BLaER1 (cell line): ENCODE measurements at regions not wholly inside any gene's neighbourhood (a gene's known extent, or its start where the extent isn't known, plus 50 kb on each side); places are given as distances from the start of the nearest gene placed in this dataset.
A peak's percentile ranks its signal among the peaks of the same experiment; 100 is the strongest.

Experiments
- H3K27ac ChIP-seq: shearing (Covaris generic); formaldehyde crosslinking; 2 replicates; pipeline ENCODE4 v1.8.1; 2022
- H3K27me3 ChIP-seq: shearing (Covaris generic); formaldehyde crosslinking; 2 replicates; pipeline ENCODE4 v1.8.1; 2022
- H3K36me3 ChIP-seq: shearing (Covaris generic); formaldehyde crosslinking; 2 replicates; pipeline ENCODE4 v1.8.1; 2022
- H3K4me1 ChIP-seq: shearing (Covaris generic); formaldehyde crosslinking; 2 replicates; pipeline ENCODE4 v1.8.1; 2022
- H3K4me2 ChIP-seq: shearing (Covaris generic); formaldehyde crosslinking; 2 replicates; pipeline ENCODE4 v1.8.1; 2022
- H3K4me3 ChIP-seq: shearing (Covaris generic); formaldehyde crosslinking; 2 replicates; pipeline ENCODE4 v1.8.1; 2022
- H3K9ac ChIP-seq: shearing (Covaris generic); formaldehyde crosslinking; 2 replicates; pipeline ENCODE4 v1.8.1; 2022
- H3K9me3 ChIP-seq: shearing (Covaris generic); formaldehyde crosslinking; 2 replicates; pipeline ENCODE4 v1.8.1; 2022
- H4K20me1 ChIP-seq: shearing (Covaris generic); formaldehyde crosslinking; 2 replicates; pipeline ENCODE4 v1.8.1; 2022
- Cebpa-rat ChIP-seq: shearing (Covaris generic); IDR thresholded peaks from 2 replicates; pipeline ENCODE4 v1.8.1; 2022

- Histone ChIP-seq H3K4me1 (peaks cover 45% of the 10 kb centered on the region), H3K9ac (no peak overlapping the region), H3K36me3 (no peaks in the 10 kb centered on the region), H4K20me1 (no peaks in the 10 kb centered on the region), H3K27me3 (no peaks in the 10 kb centered on the region), H3K9me3 (no peaks in the 10 kb centered on the region), H3K4me3 (no peak overlapping the region), H3K4me2 (no peak overlapping the region), H3K27ac (no peak overlapping the region)
- TF ChIP-seq Cebpa-rat, result no peak
Measured at GRCh38 chr4:3710451-3711182, 55.6 kb upstream of the ADRA2C start.

GRCh38 chr4:3709846-3710441 is 56.2 kb upstream of the ADRA2C start:
- Histone ChIP-seq H3K4me2 (no peak overlapping the region), H3K27ac (no peak overlapping the region), H3K27me3 (no peaks in the 10 kb centered on the region)

GRCh38 chr4:3709061-3709845 is 56.9 kb upstream of the ADRA2C start:
- no peaks in the 10 kb centered on the region for H4K20me1 ChIP-seq
- no peaks in the 10 kb centered on the region for H3K27me3 ChIP-seq
- peaks cover 36% of the 10 kb centered on the region for H3K4me1 ChIP-seq
- no peak overlapping the region for H3K4me2 ChIP-seq
- H3K36me3 ChIP-seq, result no peaks in the 10 kb centered on the region
- H3K9me3 ChIP-seq, result no peaks in the 10 kb centered on the region
- no peak overlapping the region for H3K9ac ChIP-seq
- H3K27ac ChIP-seq, result no peak overlapping the region
- no peak for TF ChIP-seq Cebpa-rat
- no peak overlapping the region for H3K4me3 ChIP-seq

More at GRCh38 chr4:3709846-3710441, 56.2 kb upstream of the ADRA2C start:
- no peaks in the 10 kb centered on the region for H3K9me3 ChIP-seq
- H3K36me3 ChIP-seq, result no peaks in the 10 kb centered on the region
- no peak overlapping the region for H3K9ac ChIP-seq
- peaks cover 43% of the 10 kb centered on the region for H3K4me1 ChIP-seq
- H3K4me3 ChIP-seq, result no peak overlapping the region
- no peaks in the 10 kb centered on the region for H4K20me1 ChIP-seq
- TF ChIP-seq Cebpa-rat, result no peak

GRCh38 chr4:3708611-3709010 is 57.6 kb upstream of the ADRA2C start:
- H4K20me1 ChIP-seq, result no peaks in the 10 kb centered on the region
- H3K4me1 ChIP-seq, result peaks cover 41% of the 10 kb centered on the region
- TF ChIP-seq Cebpa-rat, result no peak
- H3K27me3 ChIP-seq, result no peaks in the 10 kb centered on the region; the same call in 1 of the 2 replicates
- peak overlapping the region; percentile 84 for H3K4me2 ChIP-seq
- no peak overlapping the region for H3K9ac ChIP-seq
- no peaks in the 10 kb centered on the region for H3K36me3 ChIP-seq
- H3K27ac ChIP-seq, result no peak overlapping the region
- H3K4me3 ChIP-seq, result no peak overlapping the region
- H3K9me3 ChIP-seq, result no peaks in the 10 kb centered on the region

- peak overlapping the region; percentile 46; the same call in 1 of the 2 replicates for H3K27ac ChIP-seq
- no peak for TF ChIP-seq Cebpa-rat
- H3K4me1 ChIP-seq, result peaks cover 47% of the 10 kb centered on the region
- H3K9me3 ChIP-seq, result no peaks in the 10 kb centered on the region
- peak overlapping the region; percentile 84 for H3K4me2 ChIP-seq
- peak overlapping the region; percentile 53; the same call in 1 of the 2 replicates for H3K9ac ChIP-seq
- no peaks in the 10 kb centered on the region for H4K20me1 ChIP-seq
- H3K27me3 ChIP-seq, result no peaks in the 10 kb centered on the region; the same call in 1 of the 2 replicates
- H3K4me3 ChIP-seq, result no peak overlapping the region
- no peaks in the 10 kb centered on the region for H3K36me3 ChIP-seq
Measured at GRCh38 chr4:3708103-3708510, 58.1 kb upstream of the ADRA2C start.

GRCh38 chr4:3707423-3708102 is 58.6 kb upstream of the ADRA2C start:
- no peaks in the 10 kb centered on the region for H4K20me1 ChIP-seq
- H3K27ac ChIP-seq, result peak overlapping the region; percentile 46; the same call in 1 of the 2 replicates
- no peak for TF ChIP-seq Cebpa-rat
- H3K36me3 ChIP-seq, result no peaks in the 10 kb centered on the region
- H3K9me3 ChIP-seq, result no peaks in the 10 kb centered on the region
- peak overlapping the region; percentile 84 for H3K4me2 ChIP-seq
- H3K4me3 ChIP-seq, result no peak overlapping the region
- peak overlapping the region; percentile 53; the same call in 1 of the 2 replicates for H3K9ac ChIP-seq
- H3K27me3 ChIP-seq, result no peaks in the 10 kb centered on the region; the same call in 1 of the 2 replicates
- H3K4me1 ChIP-seq, result peaks cover 50% of the 10 kb centered on the region

- H3K36me3 ChIP-seq, result no peaks in the 10 kb centered on the region
Measured at GRCh38 chr4:3706565-3707422, 59.4 kb upstream of the ADRA2C start.

GRCh38 chr4:3706111-3706511 is 60.1 kb upstream of the ADRA2C start:
- Histone ChIP-seq H3K27me3 (no peaks in the 10 kb centered on the region; the same call in 1 of the 2 replicates), H3K4me3 (no peak overlapping the region), H3K4me1 (peaks cover 60% of the 10 kb centered on the region), H4K20me1 (no peaks in the 10 kb centered on the region), H3K9ac (no peak overlapping the region), H3K9me3 (no peaks in the 10 kb centered on the region), H3K36me3 (no peaks in the 10 kb centered on the region), H3K27ac (no peak overlapping the region), H3K4me2 (0 out of 2 replicates have a peak overlapping the region, but pooled peaks have one; percentile 3)
- TF ChIP-seq Cebpa-rat, result no peak

More at GRCh38 chr4:3706565-3707422, 59.4 kb upstream of the ADRA2C start:
- peaks cover 53% of the 10 kb centered on the region for H3K4me1 ChIP-seq
- H3K9ac ChIP-seq, result no peak overlapping the region
- H3K4me2 ChIP-seq, result peak overlapping the region; percentile 84
- no peaks in the 10 kb centered on the region; the same call in 1 of the 2 replicates for H3K27me3 ChIP-seq
- H3K9me3 ChIP-seq, result no peaks in the 10 kb centered on the region
- no peaks in the 10 kb centered on the region for H4K20me1 ChIP-seq
- no peak overlapping the region for H3K4me3 ChIP-seq
- TF ChIP-seq Cebpa-rat, result no peak
- 0 out of 2 replicates have a peak overlapping the region, but pooled peaks have one; percentile 46 for H3K27ac ChIP-seq
